Neural progenitor cell (in vitro differentiated cells): ENCODE measurements at regions not wholly inside any gene's neighbourhood (a gene's known extent, or its start where the extent isn't known, plus 50 kb on each side); places are given as distances from the start of the nearest gene placed in this dataset.

ENCODE experiments used
- CTCF ChIP-seq: fragments of 200-600 bp; sonication (generic); IDR thresholded peaks from 2 replicates; pipeline ENCODE4 v1.5.1; 2017; ENCODE audit warnings: antibody characterized with exemption, mild to moderate bottlenecking
- EZH2 ChIP-seq: fragments of 200-600 bp; sonication (generic); IDR thresholded peaks from 2 replicates; pipeline ENCODE4 v1.6.1; 2017; ENCODE audit warnings: antibody characterized with exemption, mild to moderate bottlenecking, moderate library complexity

GRCh38 chr16:79874391-79874790 lies 273.9 kb upstream of the MAF start:
- TF ChIP-seq EZH2 (no peak), CTCF (no peak)
